ENCODE measurements at regions not wholly inside any gene's neighbourhood (a gene's known extent, or its start where the extent isn't known, plus 50 kb on each side); places are given as distances from the start of the nearest gene placed in this dataset.
A peak's percentile ranks its signal among the peaks of the same experiment; 100 is the strongest.

- peak; percentile 76 to 81 for DNase-seq
Measured at GRCh38 chr4:56757821-56758411, 63.6 kb downstream of the SPINK2 start.

GRCh38 chr4:56757261-56757746 is 64.2 kb downstream of the SPINK2 start:
- peak in 1 of 2 donors; percentile 29 for DNase-seq

- DNase-seq: no peak
Measured at GRCh38 chr4:56755901-56756300, 65.6 kb downstream of the SPINK2 start.

- DNase-seq: no peak
Measured at GRCh38 chr4:56752985-56753384, 68.5 kb downstream of the SPINK2 start.

GRCh38 chr4:56750231-56750630 is 69.1 kb upstream of the HOPX start:
- DNase-seq: no peak

GRCh38 chr4:56748271-56748670 is 67.2 kb upstream of the HOPX start:
- no peak for DNase-seq

GRCh38 chr4:56746639-56747038 is 65.5 kb upstream of the HOPX start:
- no peak for DNase-seq

GRCh38 chr4:56745042-56745441 is 63.9 kb upstream of the HOPX start:
- DNase-seq: no peak

- no peak for DNase-seq
Measured at GRCh38 chr4:56744030-56744429, 62.9 kb upstream of the HOPX start.

- no peak for DNase-seq
Measured at GRCh38 chr4:56743550-56743949, 62.5 kb upstream of the HOPX start.

- no peak for DNase-seq
Measured at GRCh38 chr4:56742080-56742871, 61.2 kb upstream of the HOPX start.

- no peak for DNase-seq
Measured at GRCh38 chr4:56741595-56741994, 60.5 kb upstream of the HOPX start.

GRCh38 chr4:56739066-56739777 is 58.1 kb upstream of the HOPX start:
- DNase-seq: no peak

GRCh38 chr4:56737666-56738065 is 56.6 kb upstream of the HOPX start:
- no peak for DNase-seq

- DNase-seq: no peak
Measured at GRCh38 chr4:56733352-56733751, 52.3 kb upstream of the HOPX start.

- no peak for DNase-seq
Measured at GRCh38 chr4:56732301-56732700, 51.2 kb upstream of the HOPX start.

GRCh38 chr4:56731857-56732256 is 50.8 kb upstream of the HOPX start:
- no peak for DNase-seq

Data from stimulated activated CD4-positive, alpha-beta T cell treated with anti-CD3 and anti-CD28 coated beads, Interleukin-2, amount 100 ng/mL, for 24 hours (primary cell).